IMR-90 (cell line): ENCODE measurements at regions not wholly inside any gene's neighbourhood (a gene's known extent, or its start where the extent isn't known, plus 50 kb on each side); places are given as distances from the start of the nearest gene placed in this dataset.

Source experiments
- ATAC-seq: fragments of 200-7000 bp; cut with Tn5 transposase; 2 replicates; pipeline ENCODE4 v1.9.1; 2020; ENCODE audit warnings: low read depth, mild to moderate bottlenecking, moderate library complexity
- BruUV-seq: library from RNA; stranded (reverse); fragments of 400-500 nt; replicated peaks from 2 replicates; lab custom pipeline; 2021; lab: Mats Ljungman, UMichigan
- CTCF ChIA-PET: fragments of 300-600 bp; formaldehyde crosslinking; extraction: SDS; loops from one replicate; lab custom pipeline; 2021; ENCODE audit warnings: antibody characterized with exemption; lab: Yijun Ruan, JAX
- POLR2A ChIA-PET: fragments of 300-600 bp; sonication (Branson Sonifier 250); formaldehyde crosslinking; loops from one replicate; lab custom pipeline; 2022; ENCODE audit warnings: antibody characterized with exemption; ENCODE audit not compliant: unreplicated experiment; lab: Charles Lee
- DNase-seq: peaks from one replicate; pipeline ENCODE4 v3.0.0; 2013
- H2AFZ ChIP-seq: replicated peaks from 2 replicates; pipeline ENCODE3; 2013; ENCODE audit warnings: low read length, mild to moderate bottlenecking; ENCODE audit not compliant: poor library complexity
- H2AK5ac ChIP-seq: 2 replicates; pipeline ENCODE4 v1.6.1; 2013; ENCODE audit warnings: low read depth, low read length, inconsistent platforms
- H2AK9ac ChIP-seq: replicated peaks from 2 replicates; pipeline ENCODE3; 2013; ENCODE audit warnings: mild to moderate bottlenecking, low read depth, low read length, moderate library complexity; ENCODE audit not compliant: poor library complexity
- H2BK120ac ChIP-seq: 2 replicates; pipeline ENCODE4 v1.6.1; 2013; ENCODE audit warnings: low read depth, low read length, inconsistent platforms
- H2BK15ac ChIP-seq: 3 replicates; pipeline ENCODE4 v1.6.1; 2013; ENCODE audit warnings: low read depth, low read length, inconsistent platforms
- H2BK20ac ChIP-seq: 2 replicates; pipeline ENCODE4 v1.6.1; 2013; ENCODE audit warnings: low read depth, mild to moderate bottlenecking, inconsistent platforms, low read length, moderate library complexity
- H2BK5ac ChIP-seq: 2 replicates; pipeline ENCODE4 v1.6.1; 2013; ENCODE audit warnings: mild to moderate bottlenecking, low read depth, low read length, inconsistent platforms; ENCODE audit not compliant: poor library complexity, severe bottlenecking
- H3K14ac ChIP-seq: replicated peaks from 2 replicates; pipeline ENCODE4 v1.6.1; 2013; ENCODE audit warnings: low read depth, low read length, inconsistent platforms
- H3K18ac ChIP-seq: 2 replicates; pipeline ENCODE4 v1.6.1; 2013; ENCODE audit warnings: low read depth, low read length, control low read depth
- H3K23ac ChIP-seq: 2 replicates; pipeline ENCODE4 v1.6.1; 2013; ENCODE audit warnings: low read depth, low read length, inconsistent platforms
- H3K27ac ChIP-seq: 2 replicates; pipeline ENCODE4 v1.5.1; 2013; ENCODE audit warnings: mild to moderate bottlenecking, control low read depth, low read length; ENCODE audit not compliant: insufficient read depth
- H3K27me3 ChIP-seq: 2 replicates; pipeline ENCODE4 v1.6.1; 2013; ENCODE audit warnings: low read length; ENCODE audit not compliant: control insufficient read depth, insufficient read depth
- H3K36me3 ChIP-seq: 2 replicates; pipeline ENCODE4 v1.6.1; 2013; ENCODE audit warnings: low read length, mixed read lengths; ENCODE audit not compliant: control insufficient read depth, insufficient read depth
- H3K4ac ChIP-seq: 2 replicates; pipeline ENCODE4 v1.6.1; 2013; ENCODE audit warnings: low read depth, low read length, inconsistent platforms
- H3K4me1 ChIP-seq: 2 replicates; pipeline ENCODE4 v1.6.1; 2013; ENCODE audit warnings: low read length, mixed read lengths; ENCODE audit not compliant: control insufficient read depth, insufficient read depth
- H3K4me2 ChIP-seq: 2 replicates; pipeline ENCODE4 v1.6.1; 2013; ENCODE audit warnings: low read depth, mild to moderate bottlenecking, control low read depth, low read length, moderate library complexity
- H3K4me3 ChIP-seq: 2 replicates; pipeline ENCODE4 v1.5.1; 2013; ENCODE audit warnings: low read depth, mild to moderate bottlenecking, control low read depth, low read length, moderate library complexity; ENCODE audit not compliant: insufficient read depth
- H3K56ac ChIP-seq: 2 replicates; pipeline ENCODE4 v1.6.1; 2013; ENCODE audit warnings: low read length, inconsistent platforms; ENCODE audit not compliant: insufficient read depth; ENCODE audit errors: extremely low read depth
- H3K79me1 ChIP-seq, 2 experiments: 2 replicates each; pipeline ENCODE4 v1.6.1; 2013; ENCODE audit warnings: low read length in 2 of 2, inconsistent platforms in 1 of 2, low read depth in 1 of 2
- H3K9ac ChIP-seq: 2 replicates; pipeline ENCODE4 v1.6.1; 2013; ENCODE audit warnings: low read depth, low read length, control low read depth
- H3K9me1 ChIP-seq: 2 replicates; pipeline ENCODE4 v1.6.1; 2013; ENCODE audit warnings: low read length, inconsistent platforms; ENCODE audit not compliant: insufficient read depth
- H3K9me3 ChIP-seq: 2 replicates; pipeline ENCODE4 v1.6.1; 2013; ENCODE audit warnings: low read length; ENCODE audit not compliant: control insufficient read depth, insufficient read depth
- H4K20me1 ChIP-seq: 2 replicates; pipeline ENCODE4 v1.6.1; 2013; ENCODE audit warnings: low read length, inconsistent platforms; ENCODE audit not compliant: insufficient read depth
- H4K5ac ChIP-seq: 2 replicates; pipeline ENCODE4 v1.6.1; 2013; ENCODE audit warnings: mild to moderate bottlenecking, low read depth, low read length, control low read depth
- H4K8ac ChIP-seq, 2 experiments: 2 replicates each; pipeline ENCODE4 v1.6.1; 2013; ENCODE audit warnings: low read depth in 2 of 2, low read length in 2 of 2, control low read depth in 1 of 2, inconsistent platforms in 1 of 2
- H4K91ac ChIP-seq: 2 replicates; pipeline ENCODE4 v1.6.1; 2013; ENCODE audit warnings: low read depth, low read length, inconsistent platforms; ENCODE audit not compliant: insufficient read depth
- BHLHE40 ChIP-seq: fragments of 150-350 bp; IDR thresholded peaks from 2 replicates; pipeline ENCODE4 v1.6.1; 2016; ENCODE audit warnings: mild to moderate bottlenecking, low read depth, low read length
- FOS ChIP-seq: fragments of 150-350 bp; IDR thresholded peaks from 2 replicates; pipeline ENCODE4 v1.6.1; 2016; ENCODE audit warnings: low read depth, low read length
- RAD21 ChIP-seq: IDR thresholded peaks from 2 replicates; pipeline ENCODE4 v1.6.1; 2012; ENCODE audit warnings: low read length, improper control_type of control experiment
- RFX5 ChIP-seq: IDR thresholded peaks from 2 replicates; pipeline ENCODE4 v1.8.0; 2012; ENCODE audit warnings: low read depth, mild to moderate bottlenecking, low read length, moderate library complexity
- WGBS, 2 experiments: methylation state at CpG; one replicate each; pipeline versions ENCODE4 v1.1.5 to v1.1.7; 2013; ENCODE audit warnings: missing lambda C conversion rate in 2 of 2; ENCODE audit not compliant: insufficient read length in 1 of 2; ENCODE audit errors: extremely low coverage in 2 of 2; 5-methylcytosine and 5-hydroxymethylcytosine counted together
- dilution Hi-C: fragments of 300-500 bp; cut with HindIII; formaldehyde crosslinking; loops from one replicate; pipeline ENCODE4 v1.14.3; 2018; ENCODE audit warnings: low sequenced_read_pairs; ENCODE audit not compliant: unreplicated experiment
- in situ Hi-C: fragments of 300-500 bp; cut with MboI; formaldehyde crosslinking; loops from 3 replicates; pipeline ENCODE4 v1.14.3; 2019; ENCODE audit warnings: low sequenced_read_pairs, inconsistent platforms, mixed read lengths
- intact Hi-C: fragments of 100-400 bp; cut with micrococcal nuclease; formaldehyde crosslinking; loops from 2 replicates; pipeline ENCODE4 v1.10.0; 2022

DNA sequence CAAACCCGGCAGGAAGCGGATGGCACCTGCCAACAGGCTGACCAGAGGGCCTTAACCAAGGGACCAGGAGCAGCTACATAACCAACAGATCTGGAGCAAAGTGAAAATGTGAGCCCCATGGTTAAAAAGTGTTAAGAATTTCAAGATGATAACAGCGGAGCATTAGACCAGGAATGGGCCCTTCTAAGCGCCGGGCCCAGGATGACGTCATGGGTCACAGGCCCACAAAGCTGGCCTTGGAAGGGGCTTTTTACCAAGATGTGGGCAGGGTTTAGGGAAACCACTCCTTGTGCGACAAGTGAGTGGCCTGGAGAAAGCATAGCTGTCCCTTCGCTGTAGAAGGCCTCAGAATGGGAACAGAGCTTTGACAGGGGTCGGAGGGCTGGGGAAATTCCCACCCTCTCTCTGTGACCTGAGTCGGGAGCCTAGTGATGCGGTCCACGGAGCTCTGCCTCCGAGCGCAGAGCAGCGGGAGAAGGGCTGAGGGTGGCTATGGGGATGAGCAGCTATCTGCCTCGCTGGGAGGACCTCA, 84.4 kb upstream of the RPL38 start:
- in situ Hi-C loops (loop anchor here (25.0 kb wide), 1 partner anchor 157 kb away; no protein-coding TSS in a partner anchor), dilution Hi-C loops (no loop called here), intact Hi-C loops (no loop called here)
- no peaks in the 10 kb centered on the region for H3K4me1 ChIP-seq
- ATAC-seq = no peak
- H3K36me3 ChIP-seq = no peaks in the 10 kb centered on the region
- no peak overlapping the region for H3K27ac ChIP-seq
- no peaks in the 10 kb centered on the region for H3K9me1 ChIP-seq
- H3K27me3 ChIP-seq = no peaks in the 10 kb centered on the region
- H2BK120ac ChIP-seq = no peak overlapping the region
- no peak overlapping the region for H3K4me2 ChIP-seq
- H3K9ac ChIP-seq = no peak overlapping the region
- no peak overlapping the region for H4K91ac ChIP-seq
- no peak overlapping the region for H4K5ac ChIP-seq
- H2BK20ac ChIP-seq = no peak overlapping the region
- POLR2A ChIA-PET = no interaction called here
- H3K23ac ChIP-seq = no peak overlapping the region
- no peak overlapping the region for H3K14ac ChIP-seq
- H2AK5ac ChIP-seq = no peak overlapping the region
- TF ChIP-seq BHLHE40 = no peak
- TF ChIP-seq FOS = no peak
- no peak for TF ChIP-seq RAD21
- no peak for TF ChIP-seq RFX5
- CTCF ChIA-PET = no interaction called here
- no peak overlapping the region for H2BK5ac ChIP-seq
- H3K9me3 ChIP-seq = peaks cover 42% of the 10 kb centered on the region
- H3K18ac ChIP-seq = no peak overlapping the region
- H4K20me1 ChIP-seq = no peaks in the 10 kb centered on the region
- no peak overlapping the region for H4K8ac ChIP-seq
- H3K79me1 ChIP-seq = no peaks in the 10 kb centered on the region
- H3K4me3 ChIP-seq = no peak overlapping the region
- no peak overlapping the region for H2AFZ ChIP-seq
- no peak overlapping the region for H3K56ac ChIP-seq
- H2AK9ac ChIP-seq = no peak overlapping the region
- H3K4ac ChIP-seq = no peak overlapping the region
- WGBS, 2 experiments = 75% methylated on average over 4 of the region's 16 CpGs; no CpG with 5 or more reads in 1 of the 2 experiments
- no peak for DNase-seq
- H2BK15ac ChIP-seq = no peak overlapping the region
- no TSS peak for BruUV-seq
